Panc1 (cell line): ENCODE measurements at regions not wholly inside any gene's neighbourhood (a gene's known extent, or its start where the extent isn't known, plus 50 kb on each side); places are given as distances from the start of the nearest gene placed in this dataset.

Experiments used
- ATAC-seq: fragments of 200-7000 bp; cut with Tn5 transposase; 2 replicates; pipeline ENCODE4 v1.9.1; 2020; ENCODE audit warnings: mild to moderate bottlenecking, moderate library complexity
- BruUV-seq: library from RNA; stranded (reverse); fragments of 400-500 nt; replicated peaks from 2 replicates; lab custom pipeline; 2021; lab: Mats Ljungman, UMichigan
- CTCF ChIA-PET: fragments of 300-600 bp; sonication (Branson Sonifier 250); formaldehyde crosslinking; loops from one replicate; lab custom pipeline; 2022; ENCODE audit warnings: antibody characterized with exemption; lab: Charles Lee
- POLR2A ChIA-PET: fragments of 300-600 bp; sonication (Branson Sonifier 250); formaldehyde crosslinking; loops from one replicate; lab custom pipeline; 2022; ENCODE audit warnings: antibody characterized with exemption; lab: Charles Lee
- DNase-seq: peaks from one replicate; pipeline ENCODE4 v3.0.0-alpha.2; 2010; ENCODE audit warnings: low read depth, low spot score
- H3K27ac ChIP-seq: 2 replicates; pipeline ENCODE4 v1.5.1; 2011; ENCODE audit warnings: mild to moderate bottlenecking, low read length, inconsistent platforms
- H3K27me3 ChIP-seq: fragments of 200-500 bp; sonication (Bioruptor generic); 2 replicates; pipeline ENCODE4 v1.6.0; 2014; ENCODE audit warnings: low read length, inconsistent platforms; ENCODE audit not compliant: control insufficient read depth, insufficient read depth
- H3K36me3 ChIP-seq: fragments of 200-500 bp; sonication (Bioruptor generic); 2 replicates; pipeline ENCODE4 v1.5.1; 2014; ENCODE audit warnings: inconsistent platforms, mild to moderate bottlenecking, low read length, moderate library complexity; ENCODE audit not compliant: control insufficient read depth, insufficient read depth
- H3K4me1 ChIP-seq: 2 replicates; pipeline ENCODE4 v1.5.1; 2011; ENCODE audit warnings: inconsistent platforms, mild to moderate bottlenecking, low read length, moderate library complexity; ENCODE audit not compliant: control insufficient read depth, insufficient read depth
- H3K4me3 ChIP-seq, 2 experiments: 2 replicates each; pipeline ENCODE4 v1.5.1; 2011 to 2012; ENCODE audit warnings: low read depth in 2 of 2, low read length in 2 of 2, mild to moderate bottlenecking in 2 of 2, inconsistent platforms in 1 of 2, moderate library complexity in 1 of 2
- H3K9me3 ChIP-seq: fragments of 200-500 bp; sonication (Bioruptor generic); 2 replicates; pipeline ENCODE4 v1.5.1; 2014; ENCODE audit warnings: low read depth, mild to moderate bottlenecking, inconsistent platforms, low read length, moderate library complexity; ENCODE audit not compliant: control insufficient read depth, insufficient read depth
- POLR2AphosphoS5 ChIP-seq: IDR thresholded peaks from 2 replicates; pipeline ENCODE4 v1.6.1; 2012; ENCODE audit warnings: mild to moderate bottlenecking, low read depth, low read length, moderate library complexity
- REST ChIP-seq, 2 experiments: IDR thresholded peaks; 2 replicates each; pipeline ENCODE4 v1.6.1; 2011 to 2012; ENCODE audit warnings: low read depth in 2 of 2, control low read depth in 1 of 2, low read length in 1 of 2, mild to moderate bottlenecking in 1 of 2, moderate library complexity in 1 of 2; ENCODE audit not compliant: insufficient read depth in 1 of 2
- SIN3A ChIP-seq: IDR thresholded peaks from 2 replicates; pipeline ENCODE4 v1.6.1; 2012; ENCODE audit warnings: low read depth, mild to moderate bottlenecking, low read length, moderate library complexity, borderline replicate concordance; ENCODE audit not compliant: insufficient read depth
- TCF7L2 ChIP-seq: IDR thresholded peaks from 2 replicates; pipeline ENCODE4 v1.6.1; 2011; ENCODE audit warnings: mild to moderate bottlenecking, low read depth, low read length, inconsistent platforms
- in situ Hi-C: cut with HindIII; loops from 2 replicates; pipeline ENCODE4 v1.10.0; 2016; ENCODE audit warnings: low sequenced_read_pairs, low pct_unique_long_range_greater_than_20kb
- intact Hi-C: fragments of 100-400 bp; cut with micrococcal nuclease; formaldehyde crosslinking; loops from one replicate; pipeline ENCODE4 v1.10.0; 2022; ENCODE audit not compliant: unreplicated experiment
- TF ChIP-seq, protein P1 (sequence below): fragments of 450-650 bp; IDR thresholded peaks from 2 replicates; pipeline ENCODE4 v1.5.1; 2017; ENCODE audit warnings: mild to moderate bottlenecking

- ChIA-PET POLR2A (no interaction called here), CTCF (no interaction called here)
- in situ Hi-C loops = no loop called here
- H3K36me3 ChIP-seq = no peaks in the 10 kb centered on the region
- H3K4me1 ChIP-seq = no peaks in the 10 kb centered on the region
- H3K27ac ChIP-seq = no peak overlapping the region
- BruUV-seq = no TSS peak
- H3K4me3 ChIP-seq = no peak overlapping the region
- no peaks in the 10 kb centered on the region for H3K27me3 ChIP-seq
- no peak for DNase-seq
- H3K9me3 ChIP-seq = no peaks in the 10 kb centered on the region
- intact Hi-C loops = no loop called here
- ATAC-seq = no peak
- TF ChIP-seq, protein P1, sequence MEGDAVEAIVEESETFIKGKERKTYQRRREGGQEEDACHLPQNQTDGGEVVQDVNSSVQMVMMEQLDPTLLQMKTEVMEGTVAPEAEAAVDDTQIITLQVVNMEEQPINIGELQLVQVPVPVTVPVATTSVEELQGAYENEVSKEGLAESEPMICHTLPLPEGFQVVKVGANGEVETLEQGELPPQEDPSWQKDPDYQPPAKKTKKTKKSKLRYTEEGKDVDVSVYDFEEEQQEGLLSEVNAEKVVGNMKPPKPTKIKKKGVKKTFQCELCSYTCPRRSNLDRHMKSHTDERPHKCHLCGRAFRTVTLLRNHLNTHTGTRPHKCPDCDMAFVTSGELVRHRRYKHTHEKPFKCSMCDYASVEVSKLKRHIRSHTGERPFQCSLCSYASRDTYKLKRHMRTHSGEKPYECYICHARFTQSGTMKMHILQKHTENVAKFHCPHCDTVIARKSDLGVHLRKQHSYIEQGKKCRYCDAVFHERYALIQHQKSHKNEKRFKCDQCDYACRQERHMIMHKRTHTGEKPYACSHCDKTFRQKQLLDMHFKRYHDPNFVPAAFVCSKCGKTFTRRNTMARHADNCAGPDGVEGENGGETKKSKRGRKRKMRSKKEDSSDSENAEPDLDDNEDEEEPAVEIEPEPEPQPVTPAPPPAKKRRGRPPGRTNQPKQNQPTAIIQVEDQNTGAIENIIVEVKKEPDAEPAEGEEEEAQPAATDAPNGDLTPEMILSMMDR = no peak
- TF ChIP-seq SIN3A = no peak
- TF ChIP-seq TCF7L2 = no peak
- TF ChIP-seq REST (IDR thresholded peaks at IDR 0.05; ENCODE audit: insufficient read depth in 1 of 2, low read depth in 2 of 2, low read length in 1 of 2) = no peak
- TF ChIP-seq POLR2AphosphoS5 = no peak
Measured at GRCh38 chr7:110407242-110407641, 683.7 kb upstream of the LRRN3 start.

GRCh38 chr7:110407706-110408105 lies 683.2 kb upstream of the LRRN3 start:
- no peak overlapping the region for H3K4me3 ChIP-seq
- DNase-seq (no peak), ATAC-seq (no peak)
- TF ChIP-seq SIN3A (no peak), REST (IDR thresholded peaks at IDR 0.05; ENCODE audit: insufficient read depth in 1 of 2, low read depth in 2 of 2, low read length in 1 of 2) (no peak), POLR2AphosphoS5 (no peak), TCF7L2 (no peak)
- TF ChIP-seq, protein P1 = no peak
- no peaks in the 10 kb centered on the region for H3K4me1 ChIP-seq
- H3K27ac ChIP-seq = no peak overlapping the region
- no peaks in the 10 kb centered on the region for H3K9me3 ChIP-seq
- H3K27me3 ChIP-seq = no peaks in the 10 kb centered on the region
- POLR2A ChIA-PET = no interaction called here
- intact Hi-C loops (no loop called here), in situ Hi-C loops (no loop called here)
- BruUV-seq = no TSS peak
- CTCF ChIA-PET = no interaction called here
- H3K36me3 ChIP-seq = no peaks in the 10 kb centered on the region
